LNCAP (cell line): ENCODE measurements at regions not wholly inside any gene's neighbourhood (a gene's known extent, or its start where the extent isn't known, plus 50 kb on each side); places are given as distances from the start of the nearest gene placed in this dataset.

ENCODE experiments used
- TF ChIP-seq, protein P1 (sequence below): fragments of 450-650 bp; IDR thresholded peaks from 2 replicates; pipeline ENCODE4 v1.5.1; 2017; ENCODE audit warnings: mild to moderate bottlenecking

DNA sequence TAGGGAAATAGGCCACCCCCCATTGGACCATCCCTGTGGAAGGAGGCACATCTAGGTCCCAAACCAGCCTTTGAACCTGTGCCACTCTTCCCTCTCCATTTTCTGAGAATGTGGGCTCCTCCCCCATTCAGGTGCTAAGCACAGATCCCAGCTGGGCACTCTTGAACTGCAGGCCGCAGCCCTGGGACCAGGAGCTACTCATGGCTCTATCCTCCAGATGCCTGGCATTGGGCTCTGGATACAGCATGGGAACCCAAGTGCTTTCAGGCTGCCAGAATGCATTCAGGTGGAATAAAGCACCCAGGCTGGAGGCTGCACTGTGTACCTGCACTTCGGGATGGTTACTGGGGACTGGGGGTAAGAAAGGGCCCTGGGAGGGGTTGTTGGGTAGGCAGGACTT lies 1372.3 kb upstream of the SPRY2 start:
- TF ChIP-seq, protein P1, sequence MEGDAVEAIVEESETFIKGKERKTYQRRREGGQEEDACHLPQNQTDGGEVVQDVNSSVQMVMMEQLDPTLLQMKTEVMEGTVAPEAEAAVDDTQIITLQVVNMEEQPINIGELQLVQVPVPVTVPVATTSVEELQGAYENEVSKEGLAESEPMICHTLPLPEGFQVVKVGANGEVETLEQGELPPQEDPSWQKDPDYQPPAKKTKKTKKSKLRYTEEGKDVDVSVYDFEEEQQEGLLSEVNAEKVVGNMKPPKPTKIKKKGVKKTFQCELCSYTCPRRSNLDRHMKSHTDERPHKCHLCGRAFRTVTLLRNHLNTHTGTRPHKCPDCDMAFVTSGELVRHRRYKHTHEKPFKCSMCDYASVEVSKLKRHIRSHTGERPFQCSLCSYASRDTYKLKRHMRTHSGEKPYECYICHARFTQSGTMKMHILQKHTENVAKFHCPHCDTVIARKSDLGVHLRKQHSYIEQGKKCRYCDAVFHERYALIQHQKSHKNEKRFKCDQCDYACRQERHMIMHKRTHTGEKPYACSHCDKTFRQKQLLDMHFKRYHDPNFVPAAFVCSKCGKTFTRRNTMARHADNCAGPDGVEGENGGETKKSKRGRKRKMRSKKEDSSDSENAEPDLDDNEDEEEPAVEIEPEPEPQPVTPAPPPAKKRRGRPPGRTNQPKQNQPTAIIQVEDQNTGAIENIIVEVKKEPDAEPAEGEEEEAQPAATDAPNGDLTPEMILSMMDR: no peak

DNA sequence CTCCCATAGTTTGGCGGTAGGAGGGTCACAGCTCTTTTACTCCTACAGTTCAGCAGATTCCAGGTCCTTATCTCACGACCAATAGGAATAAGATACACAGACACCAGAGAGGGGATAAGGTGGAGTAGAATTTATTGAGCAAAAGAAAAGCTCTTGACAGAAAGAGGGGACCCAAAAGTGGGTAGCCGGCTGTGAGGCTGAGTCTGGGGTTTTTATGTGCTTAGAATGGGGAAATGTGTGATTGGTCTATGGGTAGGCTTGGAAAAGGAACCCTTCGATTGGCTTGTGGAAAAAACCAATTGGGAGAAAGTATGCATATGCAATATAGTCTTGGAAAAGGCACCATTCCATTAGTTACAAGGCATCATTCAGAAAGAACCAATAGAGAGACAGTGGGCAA lies 1356.9 kb upstream of the SPRY2 start:
- TF ChIP-seq, protein P1: no peak

DNA sequence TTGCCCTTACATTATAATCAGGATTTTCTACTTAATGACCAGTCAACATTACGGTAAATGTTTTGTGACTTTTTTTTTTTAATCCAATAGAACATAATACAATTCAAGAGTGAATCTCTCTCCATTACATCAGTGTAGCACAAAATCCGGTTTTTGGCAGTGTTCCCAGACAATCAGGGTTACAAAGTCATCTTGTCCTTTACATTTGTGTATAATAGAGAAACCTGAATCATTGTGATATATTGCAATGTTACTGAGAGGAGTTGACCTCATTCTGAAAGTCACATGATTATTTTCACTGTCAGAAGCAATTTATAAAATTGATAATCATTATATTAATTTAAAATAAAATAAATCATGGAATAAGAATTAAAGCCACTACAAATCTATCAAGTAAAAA lies 1346.0 kb upstream of the SPRY2 start:
- TF ChIP-seq, protein P1: no peak

DNA sequence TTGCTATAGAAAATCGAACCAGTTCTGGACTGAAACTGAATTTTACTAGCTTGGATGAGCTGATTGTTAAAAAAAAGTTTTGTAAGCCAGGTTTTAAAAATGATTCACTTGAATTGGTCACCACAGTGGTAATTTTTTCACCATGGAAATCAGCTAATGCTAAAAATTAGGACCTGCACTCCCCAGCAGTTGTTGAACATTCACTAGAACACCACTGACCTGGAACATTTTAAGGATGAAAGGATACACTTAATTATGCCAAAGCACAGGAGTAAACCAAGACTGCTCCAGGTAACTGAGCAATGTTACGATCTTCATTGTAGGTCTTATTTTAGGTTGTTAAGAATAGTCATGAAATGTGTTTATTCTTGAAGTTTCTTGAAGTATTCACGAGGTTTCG lies 1342.6 kb upstream of the SPRY2 start:
- TF ChIP-seq, protein P1: no peak

DNA sequence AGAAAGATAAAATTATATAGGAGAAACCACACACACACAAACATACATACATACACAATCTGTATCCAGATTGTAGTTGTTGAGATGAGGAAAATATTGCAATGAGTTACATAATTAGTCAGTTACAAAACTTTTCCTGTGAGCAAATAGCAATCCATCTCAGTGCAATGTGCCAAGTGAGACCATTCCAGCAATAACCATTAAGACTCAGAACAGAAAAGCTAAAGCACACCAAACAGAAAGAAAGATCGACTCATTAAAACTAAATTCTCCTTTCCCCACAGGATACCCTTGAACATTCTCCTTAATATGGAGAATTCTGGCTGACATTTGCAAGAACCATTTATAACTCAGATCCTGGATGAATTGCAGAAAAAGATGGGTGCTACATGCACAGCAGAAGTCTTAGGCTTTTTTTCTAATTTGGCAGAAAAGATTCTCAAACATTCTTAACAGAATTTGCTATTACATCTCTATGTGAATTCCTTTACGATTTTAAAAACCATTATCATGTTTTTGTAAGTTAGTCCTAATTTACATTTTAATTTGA lies 1341.2 kb upstream of the SPRY2 start:
- TF ChIP-seq, protein P1: no peak

DNA sequence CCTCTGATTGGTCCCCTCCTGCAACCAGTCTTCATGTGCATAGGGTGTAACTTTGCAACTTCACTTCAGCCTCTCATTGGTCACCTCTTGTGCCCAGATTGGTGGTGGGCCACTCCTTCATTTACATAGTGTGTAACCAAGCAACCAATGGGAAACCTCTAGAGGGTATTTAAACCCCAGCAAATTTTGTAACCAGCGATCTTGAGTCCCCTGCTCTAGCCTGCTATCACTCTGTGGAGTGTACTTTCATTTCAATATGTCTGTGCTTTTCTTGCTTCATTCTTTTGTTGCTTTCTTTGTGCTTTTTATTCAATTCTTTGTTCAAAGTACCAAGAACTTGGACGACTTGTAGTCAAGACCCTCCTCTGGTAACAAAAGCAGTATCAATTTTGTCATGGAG lies 1336.9 kb upstream of the SPRY2 start:
- TF ChIP-seq, protein P1: no peak

DNA sequence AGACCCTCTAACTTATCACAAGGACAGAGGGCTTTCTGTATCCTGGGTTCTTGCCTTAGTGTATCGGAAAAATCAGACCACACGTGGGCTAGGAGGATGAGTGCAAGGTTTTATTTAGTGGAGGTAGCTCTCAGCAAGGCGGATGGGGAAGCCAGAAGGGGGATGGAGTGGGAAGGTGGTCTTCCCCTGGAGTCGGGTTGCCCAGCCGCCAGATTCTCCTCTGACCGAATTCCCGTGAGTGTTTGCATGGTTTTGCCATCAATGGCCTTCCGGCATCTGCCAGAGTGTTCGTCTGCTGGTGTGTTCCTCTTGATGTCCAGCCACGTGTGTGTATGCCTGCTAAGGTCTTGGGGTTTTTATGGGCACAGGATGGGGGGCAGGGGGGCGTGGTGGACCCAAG lies 1335.1 kb upstream of the SPRY2 start:
- TF ChIP-seq, protein P1: no peak

DNA sequence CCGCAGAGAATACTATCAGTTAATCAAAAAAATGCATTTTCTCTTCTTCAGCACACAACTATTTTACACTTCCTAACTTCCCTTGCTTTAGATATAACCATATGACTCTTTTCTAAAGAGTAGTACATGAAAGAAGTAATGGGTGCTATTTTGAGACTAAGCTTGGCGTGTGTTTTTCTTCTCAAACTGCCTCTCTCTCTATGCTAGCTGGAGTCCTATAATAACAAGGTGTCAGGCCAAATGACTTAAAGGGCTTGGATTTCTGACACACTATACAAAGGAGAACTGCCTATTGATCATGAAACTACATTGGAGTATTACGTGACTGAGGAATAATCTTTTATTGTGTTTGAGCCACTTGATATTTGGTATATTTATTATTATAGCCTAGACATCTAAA lies 1330.1 kb upstream of the SPRY2 start:
- TF ChIP-seq, protein P1: no peak
